HepG2 (cell line): ENCODE measurements at regions not wholly inside any gene's neighbourhood (a gene's known extent, or its start where the extent isn't known, plus 50 kb on each side); places are given as distances from the start of the nearest gene placed in this dataset.

Experiments used
- CREM ChIP-seq, 2 experiments: sonication (generic) in 1 of 2; formaldehyde crosslinking in 1 of 2; IDR thresholded peaks; 2 replicates each; pipeline versions ENCODE4 v1.4.0 to v1.6.1; 2016 to 2020; ENCODE audit warnings: antibody characterized with exemption in 1 of 2, mild to moderate bottlenecking in 1 of 2, missing genetic modification reagents in 1 of 2
- HMGA1 ChIP-seq: sonication (generic); formaldehyde crosslinking; conservative IDR thresholded peaks from 2 replicates; pipeline ENCODE4 v1.4.0; 2020; ENCODE audit warnings: missing genetic modification reagents
- MEIS2 ChIP-seq: sonication (generic); formaldehyde crosslinking; IDR thresholded peaks from 2 replicates; pipeline ENCODE4 v1.9.0; 2021; ENCODE audit warnings: mild to moderate bottlenecking, missing genetic modification reagents
- NFIC ChIP-seq: IDR thresholded peaks from 2 replicates; pipeline ENCODE4 v1.6.1; 2012; ENCODE audit warnings: mild to moderate bottlenecking, low read length, inconsistent platforms
- POLR2A ChIP-seq, 2 experiments: IDR thresholded peaks; 2 replicates each; pipeline ENCODE4 v1.6.1; 2011; ENCODE audit warnings: low read depth in 2 of 2, low read length in 2 of 2, mild to moderate bottlenecking in 1 of 2, moderate library complexity in 1 of 2; ENCODE audit not compliant: insufficient read depth in 1 of 2
- SOX5 ChIP-seq: IDR thresholded peaks from 2 replicates; pipeline ENCODE4 v1.6.1; 2016; ENCODE audit warnings: borderline replicate concordance
- TCF7 ChIP-seq: sonication (generic); IDR thresholded peaks from 2 replicates; pipeline ENCODE4 v1.6.1; 2016; ENCODE audit warnings: antibody characterized with exemption, low read depth
- TFAP4 ChIP-seq: sonication (generic); IDR thresholded peaks from 2 replicates; pipeline ENCODE4 v1.6.1; 2016; ENCODE audit warnings: low read depth, borderline replicate concordance
- ZKSCAN5 ChIP-seq: sonication (generic); formaldehyde crosslinking; IDR thresholded peaks from 2 replicates; pipeline ENCODE4 v1.5.1; 2020; ENCODE audit warnings: mild to moderate bottlenecking, missing genetic modification reagents
- ZNF335 ChIP-seq: sonication (generic); formaldehyde crosslinking; IDR thresholded peaks from 2 replicates; pipeline ENCODE4 v1.4.0; 2020; ENCODE audit warnings: missing genetic modification reagents
- ZNF609 ChIP-seq: sonication (generic); formaldehyde crosslinking; IDR thresholded peaks from 2 replicates; pipeline ENCODE4 v1.4.0; 2020; ENCODE audit warnings: mild to moderate bottlenecking, missing genetic modification reagents, borderline replicate concordance
- ZNF614 ChIP-seq: IDR thresholded peaks from 2 replicates; pipeline ENCODE4 v1.6.1; 2018; ENCODE audit warnings: missing biosample characterization, missing genetic modification reagents, inconsistent platforms, borderline replicate concordance
- ZNF800 ChIP-seq: sonication (generic); formaldehyde crosslinking; IDR thresholded peaks from 2 replicates; pipeline ENCODE4 v1.4.0; 2020; ENCODE audit warnings: missing genetic modification reagents

GRCh38 chr15:70593795-70594194 is 169.6 kb downstream of the UACA start:
- TF ChIP-seq TFAP4 (no peak), ZKSCAN5 (CRISPR knock-in tag) (no peak), POLR2A (IDR thresholded peaks at IDR 0.05; ENCODE audit: insufficient read depth in 1 of 2, low read depth in 2 of 2, low read length in 2 of 2) (no peak), SOX5 (no peak), ZNF614 (CRISPR knock-in tag) (no peak), MEIS2 (CRISPR knock-in tag) (no peak), ZNF800 (CRISPR knock-in tag) (no peak), TCF7 (no peak), ZNF335 (CRISPR knock-in tag) (no peak), CREM (IDR thresholded peaks at IDR 0.05) (no peak), CREM (CRISPR knock-in tag; IDR thresholded peaks at IDR 0.05) (no peak), ZNF609 (CRISPR knock-in tag) (no peak), NFIC (no peak), HMGA1 (CRISPR knock-in tag) (no peak)
